ENCODE measurements at regions not wholly inside any gene's neighbourhood (a gene's known extent, or its start where the extent isn't known, plus 50 kb on each side); places are given as distances from the start of the nearest gene placed in this dataset.

DNA sequence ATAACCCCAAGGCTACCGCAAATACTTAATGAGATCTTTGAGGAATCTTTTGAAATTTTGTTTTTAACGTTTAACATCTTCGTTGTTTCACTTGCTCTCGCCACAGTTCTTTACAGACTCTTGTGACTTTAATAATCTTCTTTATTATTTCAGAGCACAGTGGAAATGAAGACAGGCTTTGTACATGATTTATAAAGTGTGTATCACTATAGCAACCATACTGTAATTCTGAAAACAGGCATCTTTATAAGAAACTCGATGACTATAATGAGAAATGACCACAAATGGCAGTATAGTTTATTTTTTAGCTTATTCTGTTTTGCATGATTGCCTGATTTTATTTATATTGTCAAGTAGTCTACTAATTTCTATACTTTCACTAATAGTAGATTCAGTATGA is 224.4 kb upstream of the GALNTL6 start:
- Mint-ChIP-seq H3K27ac (ENCODE audit: unreplicated experiment) (no peak overlapping the region), H3K4me1 (ENCODE audit: low read depth) (no peaks in the 10 kb centered on the region)

DNA sequence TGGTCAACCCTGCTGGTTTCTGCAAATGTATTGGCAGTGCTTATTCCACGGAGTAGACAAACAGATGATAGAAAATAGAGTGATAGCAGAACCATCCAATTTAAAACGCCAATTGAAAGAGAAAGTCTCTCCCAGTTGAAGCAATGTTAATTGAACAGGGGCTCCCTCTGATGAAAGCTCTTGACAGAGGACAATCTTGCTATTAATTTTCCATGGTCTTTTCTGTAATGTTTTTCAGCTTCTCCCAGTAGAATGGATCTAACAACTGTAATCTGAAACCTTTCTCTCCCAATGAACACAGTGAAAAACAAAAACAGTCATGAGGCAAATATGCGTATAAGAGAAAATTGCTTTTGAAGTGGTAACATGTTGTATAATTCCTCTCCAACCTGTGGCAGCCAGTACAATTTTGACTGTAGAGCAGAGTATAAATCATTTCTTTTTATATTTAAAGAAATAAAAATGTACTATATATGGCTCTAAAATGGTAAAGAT is 225.1 kb upstream of the GALNTL6 start:
- no peak for DNase-seq (ENCODE audit: low spot score)
- Mint-ChIP-seq H3K27me3 (ENCODE audit: low read depth) (peaks cover 5% of the 10 kb centered on the region), H3K27ac (ENCODE audit: unreplicated experiment) (no peak overlapping the region), H3K4me1 (ENCODE audit: low read depth) (no peaks in the 10 kb centered on the region), H3K4me3 (ENCODE audit: unreplicated experiment) (no peak overlapping the region), H3K9me3 (ENCODE audit: low read depth) (peaks cover 8% of the 10 kb centered on the region), H3K36me3 (ENCODE audit: low read depth) (no peaks in the 10 kb centered on the region)
- TF ChIP-seq, protein P1, sequence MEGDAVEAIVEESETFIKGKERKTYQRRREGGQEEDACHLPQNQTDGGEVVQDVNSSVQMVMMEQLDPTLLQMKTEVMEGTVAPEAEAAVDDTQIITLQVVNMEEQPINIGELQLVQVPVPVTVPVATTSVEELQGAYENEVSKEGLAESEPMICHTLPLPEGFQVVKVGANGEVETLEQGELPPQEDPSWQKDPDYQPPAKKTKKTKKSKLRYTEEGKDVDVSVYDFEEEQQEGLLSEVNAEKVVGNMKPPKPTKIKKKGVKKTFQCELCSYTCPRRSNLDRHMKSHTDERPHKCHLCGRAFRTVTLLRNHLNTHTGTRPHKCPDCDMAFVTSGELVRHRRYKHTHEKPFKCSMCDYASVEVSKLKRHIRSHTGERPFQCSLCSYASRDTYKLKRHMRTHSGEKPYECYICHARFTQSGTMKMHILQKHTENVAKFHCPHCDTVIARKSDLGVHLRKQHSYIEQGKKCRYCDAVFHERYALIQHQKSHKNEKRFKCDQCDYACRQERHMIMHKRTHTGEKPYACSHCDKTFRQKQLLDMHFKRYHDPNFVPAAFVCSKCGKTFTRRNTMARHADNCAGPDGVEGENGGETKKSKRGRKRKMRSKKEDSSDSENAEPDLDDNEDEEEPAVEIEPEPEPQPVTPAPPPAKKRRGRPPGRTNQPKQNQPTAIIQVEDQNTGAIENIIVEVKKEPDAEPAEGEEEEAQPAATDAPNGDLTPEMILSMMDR (IDR thresholded peaks at IDR 0.05) = no peak

More for the DNA sequence above, 224.4 kb upstream of the GALNTL6 start:
- TF ChIP-seq, protein P1 (IDR thresholded peaks at IDR 0.05) = no peak
- Mint-ChIP-seq H3K36me3 (ENCODE audit: low read depth) (no peaks in the 10 kb centered on the region), H3K9me3 (ENCODE audit: low read depth) (peaks cover 6% of the 10 kb centered on the region), H3K27me3 (ENCODE audit: low read depth) (peaks cover 5% of the 10 kb centered on the region), H3K4me3 (ENCODE audit: unreplicated experiment) (no peak overlapping the region)
- DNase-seq (ENCODE audit: low spot score) = no peak

DNA sequence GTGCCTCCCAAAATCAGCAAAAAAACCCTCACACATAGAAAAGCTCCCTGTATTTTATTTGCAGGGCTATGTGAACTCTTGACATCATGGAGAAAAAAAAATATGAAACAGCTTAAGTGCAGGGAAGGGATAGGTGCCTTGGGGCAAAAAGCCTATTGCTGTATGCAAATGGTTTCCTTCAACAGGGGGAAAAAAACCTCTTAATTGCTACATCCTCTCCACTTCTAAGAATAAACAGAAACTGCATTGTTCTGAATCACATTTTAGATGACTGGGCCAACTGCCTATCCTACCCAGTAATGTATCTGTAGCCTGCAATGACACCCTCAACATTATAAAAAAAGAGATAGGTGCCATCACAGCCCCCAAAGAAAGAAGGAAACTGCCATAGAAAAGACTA is 229.4 kb upstream of the GALNTL6 start:
- H3K27me3 Mint-ChIP-seq (ENCODE audit: low read depth) = no peaks in the 10 kb centered on the region
- no peak overlapping the region for H3K27ac Mint-ChIP-seq (ENCODE audit: unreplicated experiment)
- TF ChIP-seq, protein P1 (IDR thresholded peaks at IDR 0.05) = no peak
- DNase-seq (ENCODE audit: low spot score) = no peak
- peaks cover 5% of the 10 kb centered on the region for H3K9me3 Mint-ChIP-seq (ENCODE audit: low read depth)
- H3K36me3 Mint-ChIP-seq (ENCODE audit: low read depth) = no peaks in the 10 kb centered on the region
- no peaks in the 10 kb centered on the region for H3K4me1 Mint-ChIP-seq (ENCODE audit: low read depth)
- no peak overlapping the region for H3K4me3 Mint-ChIP-seq (ENCODE audit: unreplicated experiment)

DNA sequence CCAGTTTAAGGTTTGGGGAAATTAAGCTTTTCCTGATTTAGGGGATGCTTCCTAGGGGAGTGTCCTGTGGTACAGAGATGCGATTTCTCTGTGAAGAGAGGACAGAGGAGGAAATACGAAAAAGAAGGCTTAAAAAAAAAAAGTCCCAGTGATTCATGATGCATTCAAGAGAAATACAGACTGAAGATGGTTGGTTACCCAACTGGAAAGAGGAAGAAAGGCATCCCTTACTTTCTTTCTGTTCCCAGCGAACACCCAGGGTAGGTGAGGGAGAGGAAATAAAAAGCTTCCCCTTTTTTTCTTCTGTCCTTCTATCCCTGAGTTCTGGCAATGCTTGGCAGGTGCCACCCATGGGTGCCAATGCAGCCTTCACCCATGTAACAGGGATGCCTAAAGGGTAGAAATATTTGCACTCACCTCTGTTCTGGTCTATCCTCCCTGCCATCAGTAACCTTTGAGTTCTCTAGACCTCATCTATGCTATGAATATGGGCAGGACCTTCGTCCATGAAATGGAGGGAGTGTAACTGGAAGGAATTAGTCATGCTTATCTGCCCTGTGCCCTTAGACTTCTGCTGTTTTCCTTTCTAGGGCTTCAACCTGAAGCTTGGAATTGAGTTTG is 230.1 kb upstream of the GALNTL6 start:
- Mint-ChIP-seq H3K4me1 (ENCODE audit: low read depth) (no peaks in the 10 kb centered on the region), H3K4me3 (ENCODE audit: unreplicated experiment) (no peak overlapping the region), H3K27ac (ENCODE audit: unreplicated experiment) (no peak overlapping the region), H3K9me3 (ENCODE audit: low read depth) (peaks cover 5% of the 10 kb centered on the region), H3K36me3 (ENCODE audit: low read depth) (no peaks in the 10 kb centered on the region), H3K27me3 (ENCODE audit: low read depth) (no peaks in the 10 kb centered on the region)
- DNase-seq (ENCODE audit: low spot score) = no peak
- TF ChIP-seq, protein P1 (IDR thresholded peaks at IDR 0.05) = no peak

DNA sequence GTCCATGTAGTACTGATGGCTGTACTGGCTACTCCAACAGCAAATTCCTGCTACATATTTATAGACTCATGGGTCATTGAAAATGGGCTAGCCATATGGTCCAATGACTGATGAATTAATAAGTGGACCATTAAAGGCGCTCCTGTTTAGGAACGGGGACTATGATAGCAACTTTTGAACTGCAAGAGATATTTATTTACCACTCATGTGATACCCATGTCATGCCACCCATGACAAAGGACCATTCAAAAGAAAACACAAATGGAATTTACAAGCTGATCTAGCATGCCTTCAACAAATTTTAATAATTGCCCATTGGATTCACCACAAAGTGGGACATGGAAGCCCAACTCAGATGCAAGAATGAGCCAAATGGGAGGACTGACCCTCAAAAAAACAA is 240.0 kb upstream of the GALNTL6 start:
- Mint-ChIP-seq H3K36me3 (ENCODE audit: low read depth) (no peaks in the 10 kb centered on the region), H3K4me1 (ENCODE audit: low read depth) (no peaks in the 10 kb centered on the region), H3K27me3 (ENCODE audit: low read depth) (no peaks in the 10 kb centered on the region), H3K9me3 (ENCODE audit: low read depth) (peaks cover 5% of the 10 kb centered on the region), H3K4me3 (ENCODE audit: unreplicated experiment) (no peak overlapping the region), H3K27ac (ENCODE audit: unreplicated experiment) (no peak overlapping the region)
- TF ChIP-seq, protein P1 (IDR thresholded peaks at IDR 0.05) = no peak
- DNase-seq (ENCODE audit: low spot score) = no peak

Measured in chondrocyte (in vitro differentiated cells).